ENCODE measurements at regions not wholly inside any gene's neighbourhood (a gene's known extent, or its start where the extent isn't known, plus 50 kb on each side); places are given as distances from the start of the nearest gene placed in this dataset.
"Not testable (repeated sequence)": the region's sequence is repeated elsewhere in the genome, so short reads cannot be mapped to it uniquely, and the experiment has no call there.

GRCh38 chr4:13989501-13989900 lies 362.0 kb upstream of the BOD1L1 start:
- DNase-seq, result no peak

- no peak for DNase-seq
These were observed 363.4 kb upstream of the BOD1L1 start for GRCh38 chr4:13990596-13991589.

DNA sequence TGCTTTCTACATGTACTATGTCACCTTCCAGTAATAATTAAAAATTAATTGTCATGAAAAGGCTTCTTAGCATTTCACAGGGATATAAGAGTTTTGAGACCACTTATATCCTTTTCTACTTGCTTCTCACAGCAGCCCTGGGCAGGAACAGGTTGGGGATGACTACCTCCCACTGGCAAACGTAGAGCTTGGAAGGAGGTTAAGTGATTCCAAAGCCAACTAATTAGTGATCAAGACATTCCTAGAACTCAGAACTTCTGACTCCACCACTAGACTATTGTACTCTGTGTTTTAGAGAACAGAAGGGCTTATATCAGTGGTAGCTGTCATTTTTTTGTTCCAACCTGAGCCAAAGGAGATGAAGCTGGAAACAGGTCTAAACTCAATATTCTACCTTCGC lies 364.5 kb upstream of the BOD1L1 start:
- no peak for DNase-seq

- DNase-seq, result no peak
These were observed 365.5 kb upstream of the BOD1L1 start for GRCh38 chr4:13992975-13993520.

DNA sequence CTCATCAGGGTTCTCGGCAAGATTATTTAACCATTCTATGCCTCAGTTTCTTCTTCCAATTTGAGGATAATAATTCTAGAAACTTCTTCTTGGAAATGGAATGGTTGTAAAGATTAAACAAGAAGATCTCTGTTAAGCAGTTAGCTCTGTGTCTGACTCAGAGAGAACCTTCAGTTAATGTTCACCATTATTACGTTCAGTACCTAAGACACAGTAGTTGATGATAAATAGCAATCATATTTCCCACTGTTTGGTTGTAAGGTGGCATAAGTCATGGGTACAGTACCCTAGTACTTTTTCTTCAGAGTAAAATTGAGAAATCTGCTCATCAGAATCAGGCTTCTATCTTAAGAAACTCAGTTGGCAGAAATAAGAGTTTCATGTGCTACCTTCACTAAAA lies 366.5 kb upstream of the BOD1L1 start:
- DNase-seq, result no peak

DNA sequence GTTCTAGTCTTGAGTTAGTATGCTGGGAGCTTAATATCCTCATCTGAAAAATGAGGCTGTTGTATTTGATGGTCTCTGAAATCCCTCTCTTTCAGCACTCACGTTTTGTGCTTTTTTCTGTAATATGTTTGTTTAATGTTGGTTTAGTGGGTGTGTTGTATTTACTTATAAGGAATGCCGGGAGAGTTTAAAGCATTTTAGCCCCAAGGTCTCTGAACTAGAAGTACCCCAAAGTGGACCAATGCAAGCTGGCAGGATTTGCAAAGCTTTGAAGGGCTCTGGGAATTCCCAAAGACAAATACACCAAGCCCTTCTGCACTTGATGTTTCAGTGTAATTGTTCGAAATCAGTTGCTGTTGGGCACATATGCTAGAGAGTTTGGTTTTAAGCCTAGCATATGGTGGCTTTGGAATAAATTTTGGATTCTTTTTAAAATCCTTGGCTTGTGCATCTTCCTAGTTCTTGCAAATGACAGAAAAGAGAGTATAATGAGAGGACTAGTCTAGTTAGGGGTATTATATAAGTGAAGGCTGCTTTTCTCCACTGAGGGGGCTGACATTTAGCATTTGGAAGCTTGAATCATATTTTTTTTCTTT lies 371.4 kb upstream of the BOD1L1 start:
- no peak for DNase-seq

DNA sequence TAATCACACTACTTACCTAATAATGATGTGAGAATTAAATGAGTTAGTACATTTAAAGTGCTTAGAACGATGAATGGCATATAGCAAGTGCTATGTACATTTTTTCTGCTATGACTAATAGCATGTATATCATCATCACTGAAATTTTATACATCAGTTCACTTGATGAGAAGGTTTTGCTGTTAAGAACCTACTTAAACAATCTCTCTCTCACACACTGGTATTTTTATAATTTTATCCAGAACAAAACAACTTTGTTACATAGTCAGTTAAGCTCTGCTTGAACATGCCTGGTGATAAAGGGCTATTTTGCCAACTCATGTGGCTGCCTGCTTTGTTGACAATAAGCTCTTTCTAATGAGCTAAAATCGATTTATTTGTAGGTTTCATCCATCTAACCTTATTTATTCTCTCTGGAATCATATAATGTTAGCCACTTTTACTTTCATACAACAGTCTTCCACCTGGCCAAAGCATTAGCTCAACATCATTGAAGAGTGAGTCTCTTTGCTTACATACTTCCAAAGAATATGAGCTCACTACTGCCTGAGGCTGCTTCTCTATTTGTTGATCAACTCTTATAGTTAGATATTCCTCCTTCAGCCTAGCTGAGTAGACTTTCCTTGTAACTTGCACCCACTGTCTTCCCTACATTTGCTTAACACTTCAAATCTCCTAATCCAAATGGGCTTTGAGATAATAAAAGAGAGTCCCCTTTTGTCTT lies 372.7 kb upstream of the BOD1L1 start:
- DNase-seq, result no peak

DNA sequence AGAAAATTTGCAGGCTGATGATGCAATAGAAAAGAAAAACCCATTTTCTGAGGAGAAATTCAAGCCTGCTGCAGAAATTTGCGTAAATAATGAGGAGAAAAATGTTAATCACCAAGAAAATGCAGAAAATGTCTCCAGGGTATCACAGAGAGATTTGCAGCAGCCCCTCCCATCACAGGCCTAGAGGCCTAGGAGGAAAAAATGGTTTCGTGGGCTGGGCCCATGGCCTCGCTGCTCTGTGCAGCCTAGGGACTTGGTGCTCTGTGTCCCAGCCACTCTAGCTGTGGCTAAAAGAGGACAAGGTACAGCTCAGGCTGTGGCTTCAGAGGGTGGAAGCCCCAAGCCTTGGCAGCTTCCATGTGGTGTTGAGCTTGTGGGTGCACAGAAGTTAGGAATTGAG lies 374.8 kb upstream of the BOD1L1 start:
- DNase-seq, result not testable (repeated sequence)

DNA sequence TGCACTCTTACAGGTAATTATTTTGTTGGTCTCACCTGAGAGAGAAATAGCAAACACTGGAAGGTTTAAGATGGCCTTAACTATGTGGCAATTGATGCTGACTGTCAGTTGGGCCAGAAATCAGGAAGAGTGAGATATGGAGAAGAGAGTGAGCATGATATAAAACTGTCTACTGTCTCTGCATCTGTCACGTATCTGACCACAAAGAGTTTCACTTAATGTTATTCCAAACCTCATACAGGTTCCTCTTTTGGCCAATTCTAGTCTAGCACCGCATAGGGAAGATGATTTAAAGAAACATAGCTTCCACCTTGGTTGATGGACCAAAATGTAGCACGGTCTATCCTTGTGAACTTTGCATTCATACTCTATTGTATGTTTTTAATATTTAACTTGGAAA lies 381.0 kb upstream of the BOD1L1 start:
- DNase-seq, result no peak

DNA sequence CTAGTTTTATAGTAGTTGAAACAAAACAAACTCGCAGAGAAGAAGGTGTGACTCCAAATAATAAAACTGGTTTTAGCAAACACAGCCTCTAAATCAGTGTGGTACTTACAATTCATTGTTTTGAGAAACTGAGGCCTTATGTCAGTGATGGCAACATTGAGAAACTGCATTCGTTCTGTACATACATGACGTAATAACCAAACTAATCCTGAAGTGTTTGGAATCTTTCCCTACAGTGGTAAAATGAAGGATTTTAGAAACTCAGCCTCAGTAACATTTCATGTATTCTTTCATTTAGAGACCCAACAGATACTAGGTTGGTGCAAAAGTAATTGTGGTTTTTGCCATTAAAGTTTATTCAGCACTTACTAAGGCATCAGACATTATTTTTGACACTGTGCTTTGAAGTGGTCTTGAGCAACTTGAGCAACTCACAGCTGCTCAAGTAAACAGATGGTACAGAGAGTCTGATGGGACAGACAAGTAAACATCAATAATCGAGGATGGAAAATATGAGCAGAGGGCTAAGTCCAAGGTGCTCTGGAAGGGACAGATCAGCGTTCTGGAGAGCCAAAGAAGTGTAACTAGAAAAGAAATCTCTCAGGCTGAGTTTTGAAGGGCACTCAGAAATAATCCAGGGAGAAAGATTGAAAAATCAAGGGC lies 390.8 kb upstream of the BOD1L1 start:
- DNase-seq, result no peak

- DNase-seq, result no peak
These were observed 394.9 kb upstream of the BOD1L1 start for GRCh38 chr4:14022456-14022855.

DNA sequence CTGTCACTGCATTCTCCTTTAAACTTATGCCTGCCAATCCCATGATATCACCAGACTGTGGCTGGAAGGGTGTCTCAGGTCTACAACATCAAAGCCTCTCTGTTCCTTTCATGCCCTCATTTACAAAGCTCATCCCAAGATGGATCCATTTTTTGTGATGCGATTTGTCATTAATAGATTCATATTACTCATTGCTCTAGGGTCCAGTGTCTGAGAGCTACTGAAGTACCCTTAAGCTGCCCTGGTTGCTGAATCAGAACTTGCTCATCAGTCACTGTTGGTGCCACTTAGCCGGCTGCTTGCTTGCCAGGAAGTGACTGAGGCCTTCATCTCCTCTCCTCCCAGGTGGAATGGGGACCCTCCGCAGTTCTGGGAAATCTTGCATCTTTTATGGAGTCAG lies 395.5 kb upstream of the BOD1L1 start:
- no peak for DNase-seq

- no peak for DNase-seq
These were observed 396.4 kb upstream of the BOD1L1 start for GRCh38 chr4:14023896-14024295.

- no peak for DNase-seq
These were observed 397.6 kb upstream of the BOD1L1 start for GRCh38 chr4:14025111-14025510.

GRCh38 chr4:14025891-14026290 lies 398.4 kb upstream of the BOD1L1 start:
- no peak for DNase-seq

GRCh38 chr4:14028862-14029261 lies 401.3 kb upstream of the BOD1L1 start:
- DNase-seq, result no peak

DNA sequence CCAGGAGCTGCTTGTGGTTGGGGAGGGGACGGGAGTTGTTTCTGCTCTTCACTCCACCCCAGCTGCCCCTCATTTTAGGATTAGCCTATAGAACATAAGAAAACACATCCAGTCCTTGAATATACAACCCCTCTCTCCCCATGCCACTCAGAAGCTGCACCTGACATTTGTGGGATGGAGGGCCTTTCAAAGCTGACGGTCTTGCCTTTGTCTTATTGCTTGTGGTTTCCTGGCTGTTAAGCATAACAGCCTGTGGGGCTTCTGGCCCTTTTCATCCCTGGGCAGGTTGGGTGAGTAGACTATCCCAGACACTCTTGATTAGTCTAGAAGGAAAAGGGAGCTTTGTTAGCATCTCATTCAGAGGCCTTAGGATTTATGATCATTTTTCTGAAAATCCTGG lies 407.6 kb upstream of the BOD1L1 start:
- no peak for DNase-seq

- DNase-seq, result no peak
These were observed 415.7 kb upstream of the BOD1L1 start for GRCh38 chr4:14043203-14043602.

- DNase-seq, result no peak
These were observed 419.1 kb upstream of the BOD1L1 start for GRCh38 chr4:14046642-14047041.

- DNase-seq, result no peak
These were observed 420.3 kb upstream of the BOD1L1 start for GRCh38 chr4:14047840-14048239.

- DNase-seq, result no peak
These were observed 422.4 kb upstream of the BOD1L1 start for GRCh38 chr4:14049946-14050345.

GRCh38 chr4:14053291-14053690 lies 425.8 kb upstream of the BOD1L1 start:
- no peak for DNase-seq

DNA sequence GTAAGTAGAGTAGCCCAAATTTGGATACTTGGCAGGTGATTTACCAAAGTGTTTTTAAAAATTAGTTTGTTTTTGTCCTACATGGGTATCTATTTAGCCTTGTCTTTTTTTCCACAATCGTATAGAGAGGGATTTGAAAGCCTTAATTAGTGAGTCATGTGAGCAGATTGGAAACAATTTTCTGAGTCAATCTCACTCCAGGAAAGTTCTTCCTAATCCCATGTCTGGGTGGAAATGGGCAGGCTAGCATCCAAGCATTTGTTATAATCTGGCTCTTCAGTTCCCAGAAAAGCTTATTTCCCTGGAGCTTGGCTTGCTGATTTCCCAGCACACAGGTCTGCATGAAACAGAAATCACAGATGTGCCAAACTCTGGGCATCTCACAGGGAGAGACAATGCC lies 426.9 kb upstream of the BOD1L1 start:
- DNase-seq, result no peak
